Gastrocnemius medialis (tissue), 4 donors: ENCODE measurements at regions not wholly inside any gene's neighbourhood (a gene's known extent, or its start where the extent isn't known, plus 50 kb on each side); places are given as distances from the start of the nearest gene placed in this dataset.

Experiments
- POLR2A ChIP-seq, 2 donors: fragments of 450-650 bp; IDR thresholded peaks; one replicate each; pipeline ENCODE4 v1.6.1; 2017; ENCODE audit warnings: antibody characterized with exemption in 2 of 2, mild to moderate bottlenecking in 2 of 2, moderate library complexity in 2 of 2
- TF ChIP-seq, protein P1 (sequence below), 5 experiments: fragments of 450-650 bp in 3 of 5; fragments of 200-600 bp in 2 of 5; sonication (generic) in 2 of 5; IDR thresholded peaks in 4 of 5; conservative IDR thresholded peaks in 1 of 5; 1 replicate in 4 of 5; 2 replicates in 1 of 5; pipeline ENCODE4 v1.5.1; 2016 to 2019; ENCODE audit warnings: antibody characterized with exemption in 5 of 5, mild to moderate bottlenecking in 3 of 5, moderate library complexity in 3 of 5

DNA sequence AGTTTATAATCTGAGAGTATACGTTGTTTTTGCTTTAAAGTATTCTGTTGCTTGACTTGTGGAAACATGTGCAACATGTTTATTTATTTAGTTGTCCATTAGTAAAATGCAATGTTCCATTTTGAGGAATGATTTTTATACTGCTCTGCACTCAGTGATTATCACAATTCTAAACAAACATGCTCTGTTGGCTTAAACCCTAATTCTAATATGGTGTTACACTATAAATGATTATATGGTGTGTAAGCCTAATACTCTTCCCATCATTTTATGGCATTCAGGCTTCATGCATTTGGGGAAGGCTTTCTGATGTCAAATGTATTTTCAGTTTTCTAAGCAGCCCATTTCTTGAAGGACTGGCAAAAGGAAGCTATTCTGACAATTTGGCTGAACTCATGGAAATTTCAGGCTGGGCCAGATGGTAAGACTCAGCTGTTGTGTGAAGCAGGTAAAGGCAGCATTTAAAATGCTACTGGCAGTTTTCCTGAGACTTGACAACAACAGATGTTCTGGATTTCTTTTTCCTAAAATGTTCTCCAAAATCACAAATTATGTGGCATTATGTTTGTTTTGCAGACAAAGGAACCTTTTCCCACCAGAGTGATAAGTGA, 336.7 kb upstream of the GNPDA2 start:
- no peak for TF ChIP-seq POLR2A (IDR thresholded peaks at IDR 0.05)
- TF ChIP-seq, protein P1, sequence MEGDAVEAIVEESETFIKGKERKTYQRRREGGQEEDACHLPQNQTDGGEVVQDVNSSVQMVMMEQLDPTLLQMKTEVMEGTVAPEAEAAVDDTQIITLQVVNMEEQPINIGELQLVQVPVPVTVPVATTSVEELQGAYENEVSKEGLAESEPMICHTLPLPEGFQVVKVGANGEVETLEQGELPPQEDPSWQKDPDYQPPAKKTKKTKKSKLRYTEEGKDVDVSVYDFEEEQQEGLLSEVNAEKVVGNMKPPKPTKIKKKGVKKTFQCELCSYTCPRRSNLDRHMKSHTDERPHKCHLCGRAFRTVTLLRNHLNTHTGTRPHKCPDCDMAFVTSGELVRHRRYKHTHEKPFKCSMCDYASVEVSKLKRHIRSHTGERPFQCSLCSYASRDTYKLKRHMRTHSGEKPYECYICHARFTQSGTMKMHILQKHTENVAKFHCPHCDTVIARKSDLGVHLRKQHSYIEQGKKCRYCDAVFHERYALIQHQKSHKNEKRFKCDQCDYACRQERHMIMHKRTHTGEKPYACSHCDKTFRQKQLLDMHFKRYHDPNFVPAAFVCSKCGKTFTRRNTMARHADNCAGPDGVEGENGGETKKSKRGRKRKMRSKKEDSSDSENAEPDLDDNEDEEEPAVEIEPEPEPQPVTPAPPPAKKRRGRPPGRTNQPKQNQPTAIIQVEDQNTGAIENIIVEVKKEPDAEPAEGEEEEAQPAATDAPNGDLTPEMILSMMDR (IDR thresholded peaks at IDR 0.05 in 4 of 5, conservative IDR thresholded peaks at IDR 0.05 in 1 of 5): no peak
